ENCODE measurements at regions not wholly inside any gene's neighbourhood (a gene's known extent, or its start where the extent isn't known, plus 50 kb on each side); places are given as distances from the start of the nearest gene placed in this dataset.

DNA sequence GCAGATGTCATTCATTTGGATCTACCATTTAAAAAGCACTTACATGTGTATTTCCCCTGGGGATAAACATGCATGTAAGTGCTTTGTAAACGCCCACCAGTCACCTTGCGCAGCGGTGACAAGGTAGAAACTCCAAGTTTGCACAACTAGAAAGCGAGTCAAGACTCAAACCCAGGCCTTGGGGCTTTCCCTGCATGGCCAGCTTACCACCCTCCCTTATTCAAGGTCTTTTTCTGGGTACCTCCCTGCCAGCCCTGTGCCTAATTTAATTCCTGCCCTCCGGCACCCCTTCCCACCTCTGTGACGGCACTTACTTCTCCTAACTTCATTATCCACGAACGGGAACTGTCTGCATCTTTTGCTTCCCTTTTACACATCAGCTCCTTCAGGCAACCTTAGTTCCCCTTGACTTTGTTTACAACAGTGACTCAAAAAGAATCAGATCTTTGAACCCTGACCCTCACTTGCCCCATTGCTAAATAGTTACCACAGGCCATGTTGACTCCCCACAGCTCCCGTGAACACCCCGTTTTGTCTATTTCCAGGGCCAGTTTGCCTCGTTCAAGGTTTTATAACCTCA, 138.3 kb upstream of the ETS2 start:
- TF ChIP-seq ZNF776 (tag by site-specific recombination; IDR thresholded peaks at IDR 0.05; ENCODE audit: borderline replicate concordance) = no peak
- no peak for TF ChIP-seq ZNF274 (IDR thresholded peaks at IDR 0.05; ENCODE audit: low read length)
- TF ChIP-seq ZNF274 (tag by site-specific recombination; IDR thresholded peaks at IDR 0.05; ENCODE audit: borderline replicate concordance) = no peak
- no peak for TF ChIP-seq ZNF324 (tag by site-specific recombination; IDR thresholded peaks at IDR 0.05)
- TF ChIP-seq YY1 (tag by site-specific recombination; IDR thresholded peaks at IDR 0.05) = no peak
- no peak for TF ChIP-seq ZNF350 (tag by site-specific recombination; IDR thresholded peaks at IDR 0.05)
- TF ChIP-seq, protein P1, sequence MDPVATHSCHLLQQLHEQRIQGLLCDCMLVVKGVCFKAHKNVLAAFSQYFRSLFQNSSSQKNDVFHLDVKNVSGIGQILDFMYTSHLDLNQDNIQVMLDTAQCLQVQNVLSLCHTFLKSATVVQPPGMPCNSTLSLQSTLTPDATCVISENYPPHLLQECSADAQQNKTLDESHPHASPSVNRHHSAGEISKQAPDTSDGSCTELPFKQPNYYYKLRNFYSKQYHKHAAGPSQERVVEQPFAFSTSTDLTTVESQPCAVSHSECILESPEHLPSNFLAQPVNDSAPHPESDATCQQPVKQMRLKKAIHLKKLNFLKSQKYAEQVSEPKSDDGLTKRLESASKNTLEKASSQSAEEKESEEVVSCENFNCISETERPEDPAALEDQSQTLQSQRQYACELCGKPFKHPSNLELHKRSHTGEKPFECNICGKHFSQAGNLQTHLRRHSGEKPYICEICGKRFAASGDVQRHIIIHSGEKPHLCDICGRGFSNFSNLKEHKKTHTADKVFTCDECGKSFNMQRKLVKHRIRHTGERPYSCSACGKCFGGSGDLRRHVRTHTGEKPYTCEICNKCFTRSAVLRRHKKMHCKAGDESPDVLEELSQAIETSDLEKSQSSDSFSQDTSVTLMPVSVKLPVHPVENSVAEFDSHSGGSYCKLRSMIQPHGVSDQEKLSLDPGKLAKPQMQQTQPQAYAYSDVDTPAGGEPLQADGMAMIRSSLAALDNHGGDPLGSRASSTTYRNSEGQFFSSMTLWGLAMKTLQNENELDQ (tag by site-specific recombination; IDR thresholded peaks at IDR 0.05; ENCODE audit: low read depth) = no peak
- TF ChIP-seq, protein P2, sequence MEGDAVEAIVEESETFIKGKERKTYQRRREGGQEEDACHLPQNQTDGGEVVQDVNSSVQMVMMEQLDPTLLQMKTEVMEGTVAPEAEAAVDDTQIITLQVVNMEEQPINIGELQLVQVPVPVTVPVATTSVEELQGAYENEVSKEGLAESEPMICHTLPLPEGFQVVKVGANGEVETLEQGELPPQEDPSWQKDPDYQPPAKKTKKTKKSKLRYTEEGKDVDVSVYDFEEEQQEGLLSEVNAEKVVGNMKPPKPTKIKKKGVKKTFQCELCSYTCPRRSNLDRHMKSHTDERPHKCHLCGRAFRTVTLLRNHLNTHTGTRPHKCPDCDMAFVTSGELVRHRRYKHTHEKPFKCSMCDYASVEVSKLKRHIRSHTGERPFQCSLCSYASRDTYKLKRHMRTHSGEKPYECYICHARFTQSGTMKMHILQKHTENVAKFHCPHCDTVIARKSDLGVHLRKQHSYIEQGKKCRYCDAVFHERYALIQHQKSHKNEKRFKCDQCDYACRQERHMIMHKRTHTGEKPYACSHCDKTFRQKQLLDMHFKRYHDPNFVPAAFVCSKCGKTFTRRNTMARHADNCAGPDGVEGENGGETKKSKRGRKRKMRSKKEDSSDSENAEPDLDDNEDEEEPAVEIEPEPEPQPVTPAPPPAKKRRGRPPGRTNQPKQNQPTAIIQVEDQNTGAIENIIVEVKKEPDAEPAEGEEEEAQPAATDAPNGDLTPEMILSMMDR (tag by site-specific recombination; IDR thresholded peaks at IDR 0.05) = no peak
- TF ChIP-seq ZNF239 (tag by site-specific recombination; IDR thresholded peaks at IDR 0.05) = no peak
- TF ChIP-seq, protein P3, sequence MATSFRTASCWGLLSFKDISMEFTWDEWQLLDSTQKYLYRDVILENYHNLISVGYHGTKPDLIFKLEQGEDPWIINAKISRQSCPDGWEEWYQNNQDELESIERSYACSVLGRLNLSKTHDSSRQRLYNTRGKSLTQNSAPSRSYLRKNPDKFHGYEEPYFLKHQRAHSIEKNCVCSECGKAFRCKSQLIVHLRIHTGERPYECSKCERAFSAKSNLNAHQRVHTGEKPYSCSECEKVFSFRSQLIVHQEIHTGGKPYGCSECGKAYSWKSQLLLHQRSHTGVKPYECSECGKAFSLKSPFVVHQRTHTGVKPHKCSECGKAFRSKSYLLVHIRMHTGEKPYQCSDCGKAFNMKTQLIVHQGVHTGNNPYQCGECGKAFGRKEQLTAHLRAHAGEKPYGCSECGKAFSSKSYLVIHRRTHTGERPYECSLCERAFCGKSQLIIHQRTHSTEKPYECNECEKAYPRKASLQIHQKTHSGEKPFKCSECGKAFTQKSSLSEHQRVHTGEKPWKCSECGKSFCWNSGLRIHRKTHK (tag by site-specific recombination; IDR thresholded peaks at IDR 0.05) = no peak
- TF ChIP-seq ZNF341 (tag by site-specific recombination; IDR thresholded peaks at IDR 0.05; ENCODE audit: low read depth) = no peak
- no peak for TF ChIP-seq ZSCAN30 (tag by site-specific recombination; IDR thresholded peaks at IDR 0.05)
- TF ChIP-seq ZNF629 (tag by site-specific recombination; IDR thresholded peaks at IDR 0.05) = no peak
- no peak for TF ChIP-seq ZNF24 (tag by site-specific recombination; IDR thresholded peaks at IDR 0.05)
